B cell (primary cell): ENCODE measurements at regions not wholly inside any gene's neighbourhood (a gene's known extent, or its start where the extent isn't known, plus 50 kb on each side); places are given as distances from the start of the nearest gene placed in this dataset.

Experiments used
- ATAC-seq: fragments of 200-7000 bp; cut with Tn5 transposase; one replicate; pipeline ENCODE4 v1.10.0; 2021; ENCODE audit warnings: low read depth, mild to moderate bottlenecking, moderate number of reproducible peaks, moderate library complexity
- CTCF ChIA-PET: fragments of 350-600 bp; sonication (Branson Sonifier 250); formaldehyde crosslinking; loops from one replicate; lab custom pipeline; 2021; ENCODE audit warnings: antibody characterized with exemption, inconsistent platforms; lab: Charles Lee
- POLR2A ChIA-PET: fragments of 350-600 bp; sonication (Branson Sonifier 250); formaldehyde crosslinking; loops from one replicate; lab custom pipeline; 2021; ENCODE audit warnings: antibody characterized with exemption; lab: Charles Lee
- DNase-seq: peaks from one replicate; pipeline ENCODE4 v3.0.0; 2013
- H2AFZ ChIP-seq: 2 replicates; pipeline ENCODE4 v1.6.1; 2012; ENCODE audit warnings: mild to moderate bottlenecking, low read depth, low read length; ENCODE audit not compliant: insufficient read depth, poor library complexity, severe bottlenecking
- H3K27ac ChIP-seq, 2 donors: 1 replicate in 1 of 2; 2 replicates in 1 of 2; pipeline ENCODE4 v1.5.1; 2012 to 2013; ENCODE audit warnings: low read length in 2 of 2, mild to moderate bottlenecking in 2 of 2, moderate library complexity in 1 of 2
- H3K27me3 ChIP-seq, 4 experiments: fragments of 200-600 bp in 1 of 4; sonication (generic) in 1 of 4; replicated peaks in 1 of 4; 1 replicate in 2 of 4; 2 replicates in 2 of 4; pipeline versions ENCODE4 v1.6.1 to v1.7.0; 2013 to 2016; ENCODE audit warnings: low read length in 3 of 4, mild to moderate bottlenecking in 2 of 4, mixed read lengths in 1 of 4, moderate library complexity in 1 of 4; ENCODE audit not compliant: insufficient read depth in 4 of 4, control insufficient read depth in 3 of 4; ENCODE audit errors: control extremely low read depth in 1 of 4
- H3K36me3 ChIP-seq, 2 experiments: replicated peaks in 1 of 2; 1 replicate in 1 of 2; 2 replicates in 1 of 2; pipeline versions ENCODE4 v1.6.1 to v1.7.1; 2013; ENCODE audit warnings: low read length in 1 of 2; ENCODE audit not compliant: insufficient read depth in 2 of 2, control insufficient read depth in 1 of 2; ENCODE audit errors: control extremely low read depth in 1 of 2, extremely low read depth in 1 of 2
- H3K4me1 ChIP-seq, 2 donors: fragments of 200-600 bp in 1 of 2; sonication (generic) in 1 of 2; 1 replicate in 1 of 2; 2 replicates in 1 of 2; pipeline versions ENCODE4 v1.5.1 to v1.6.1; 2013 to 2017; ENCODE audit warnings: low read length in 2 of 2; ENCODE audit not compliant: control insufficient read depth in 2 of 2, insufficient read depth in 2 of 2
- H3K4me2 ChIP-seq: replicated peaks from 2 replicates; pipeline ENCODE3; 2012; ENCODE audit warnings: mild to moderate bottlenecking, low read depth, low read length; ENCODE audit not compliant: poor library complexity, severe bottlenecking
- H3K4me3 ChIP-seq, 5 experiments: fragments of 200-600 bp in 1 of 5; sonication (generic) in 1 of 5; 1 replicate in 3 of 5; 2 replicates in 2 of 5; pipeline versions ENCODE4 v1.5.1 to v1.7.0; 2011 to 2016; ENCODE audit warnings: low read length in 4 of 5, mild to moderate bottlenecking in 4 of 5, low read depth in 2 of 5, control low read depth in 1 of 5, moderate library complexity in 1 of 5; ENCODE audit not compliant: insufficient read depth in 1 of 5; ENCODE audit errors: control extremely low read depth in 1 of 5, extremely low read depth in 1 of 5
- H3K79me2 ChIP-seq: fragments of 200-600 bp; sonication (generic); one replicate; pipeline ENCODE4 v1.6.0; 2016; ENCODE audit warnings: low read length; ENCODE audit not compliant: control insufficient read depth, insufficient read depth
- H3K9ac ChIP-seq: fragments of 200-600 bp; sonication (generic); 2 replicates; pipeline ENCODE4 v1.6.1; 2017; ENCODE audit warnings: mild to moderate bottlenecking, low read length, moderate library complexity
- H3K9me3 ChIP-seq, 3 donors: one replicate each; pipeline versions ENCODE4 v1.6.1 to v1.7.1; 2013; ENCODE audit warnings: low read length in 2 of 3; ENCODE audit not compliant: control insufficient read depth in 2 of 3, insufficient read depth in 1 of 3; ENCODE audit errors: control extremely low read depth in 1 of 3
- H4K20me1 ChIP-seq: 2 replicates; pipeline ENCODE4 v1.6.0; 2012; ENCODE audit warnings: mild to moderate bottlenecking, low read length; ENCODE audit not compliant: insufficient read depth, control insufficient read depth, poor library complexity, severe bottlenecking
- H3K27ac Mint-ChIP-seq: one replicate; pipeline ENCODE4 v1.8.0; 2021; ENCODE audit warnings: mixed read lengths
- H3K27me3 Mint-ChIP-seq: one replicate; pipeline ENCODE4 v1.8.0; 2021; ENCODE audit warnings: mixed read lengths
- H3K4me1 Mint-ChIP-seq: one replicate; pipeline ENCODE4 v1.8.0; 2021; ENCODE audit warnings: mixed read lengths
- H3K4me3 Mint-ChIP-seq: one replicate; pipeline ENCODE4 v1.8.0; 2021; ENCODE audit warnings: mixed read lengths
- H3K9me3 Mint-ChIP-seq: one replicate; pipeline ENCODE4 v1.8.0; 2022; ENCODE audit warnings: mixed read lengths; ENCODE audit not compliant: insufficient read depth
- CTCF ChIP-seq: fragments of 200-600 bp; IDR thresholded peaks from one replicate; pipeline ENCODE4 v1.8.0; 2022; ENCODE audit warnings: antibody characterized with exemption, mild to moderate bottlenecking
- EZH2 ChIP-seq: IDR thresholded peaks from 2 replicates; pipeline ENCODE4 v1.6.1; 2012; ENCODE audit warnings: borderline replicate concordance, low read depth, mild to moderate bottlenecking, moderate library complexity, low read length; ENCODE audit not compliant: insufficient read depth, poor library complexity, severe bottlenecking
- WGBS: methylation state at CpG from one replicate; pipeline ENCODE4 v1.1.5; 2013; ENCODE audit warnings: missing lambda C conversion rate; ENCODE audit not compliant: insufficient coverage; 5-methylcytosine and 5-hydroxymethylcytosine counted together
- intact Hi-C: fragments of 100-400 bp; cut with micrococcal nuclease; formaldehyde crosslinking; loops from one replicate; pipeline ENCODE4 v1.10.0; 2022

DNA sequence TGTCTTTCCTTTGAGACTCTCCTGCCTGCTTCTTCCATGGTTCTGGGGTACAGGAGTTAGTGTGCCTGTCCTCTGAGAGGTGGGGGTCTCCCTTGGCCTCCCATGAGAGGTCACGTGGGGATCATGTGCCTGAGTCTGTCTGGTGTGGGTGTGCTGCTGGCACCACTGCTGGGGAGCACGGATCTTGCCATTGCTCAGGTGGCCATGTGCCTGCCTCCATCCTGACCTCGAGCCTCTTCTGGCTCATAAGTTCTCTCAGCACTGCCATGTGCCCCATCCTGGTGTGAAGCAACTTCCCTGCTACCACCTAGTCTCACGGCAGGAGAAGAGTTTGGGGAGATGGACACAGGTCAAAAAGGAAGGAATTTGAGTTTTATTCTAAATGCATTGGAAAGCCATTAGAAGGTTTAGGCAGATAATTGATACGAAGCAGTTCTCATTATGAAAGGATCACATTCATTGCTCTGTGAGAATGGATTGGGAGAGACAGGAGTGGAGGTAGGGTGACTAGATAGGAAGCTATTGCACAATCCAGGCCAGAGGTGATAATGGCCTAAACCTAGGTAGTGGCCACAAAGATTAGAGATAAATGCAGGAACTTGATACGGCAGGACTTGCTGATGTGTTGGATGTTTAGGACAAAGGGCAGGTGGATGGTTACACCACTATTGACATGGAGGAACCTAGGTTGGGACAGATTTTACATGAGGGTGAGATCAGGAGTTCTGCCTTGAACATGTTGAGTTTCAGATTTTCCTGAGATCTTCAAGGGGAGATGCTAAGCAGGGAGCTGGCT is 173.0 kb upstream of the RORA start:
- Histone ChIP-seq H2AFZ (no peak overlapping the region), H4K20me1 (no peaks in the 10 kb centered on the region), H3K9ac (no peak overlapping the region), H3K4me2 (no peak overlapping the region), H3K27ac (no peak overlapping the region), H3K4me1 (no peaks in the 10 kb centered on the region), H3K36me3 (no peaks in the 10 kb centered on the region), H3K27me3 (no peaks in the 10 kb centered on the region), H3K4me3 (no peak overlapping the region), H3K79me2 (no peaks in the 10 kb centered on the region), H3K9me3 (peaks cover 0 to 7% (median 0%) of the 10 kb centered on the region in 3 donors)
- WGBS: 90% methylated on average over 3 of the region's 6 CpGs
- intact Hi-C loops: no loop called here
- Mint-ChIP-seq H3K4me3 (no peak overlapping the region), H3K9me3 (no peaks in the 10 kb centered on the region), H3K4me1 (no peaks in the 10 kb centered on the region), H3K27ac (no peak overlapping the region), H3K27me3 (peaks cover 7% of the 10 kb centered on the region)
- TF ChIP-seq CTCF: no peak
- TF ChIP-seq EZH2: no peak
- POLR2A ChIA-PET: no interaction called here
- CTCF ChIA-PET: no interaction called here
- DNase-seq (no peak), ATAC-seq (no peak)

DNA sequence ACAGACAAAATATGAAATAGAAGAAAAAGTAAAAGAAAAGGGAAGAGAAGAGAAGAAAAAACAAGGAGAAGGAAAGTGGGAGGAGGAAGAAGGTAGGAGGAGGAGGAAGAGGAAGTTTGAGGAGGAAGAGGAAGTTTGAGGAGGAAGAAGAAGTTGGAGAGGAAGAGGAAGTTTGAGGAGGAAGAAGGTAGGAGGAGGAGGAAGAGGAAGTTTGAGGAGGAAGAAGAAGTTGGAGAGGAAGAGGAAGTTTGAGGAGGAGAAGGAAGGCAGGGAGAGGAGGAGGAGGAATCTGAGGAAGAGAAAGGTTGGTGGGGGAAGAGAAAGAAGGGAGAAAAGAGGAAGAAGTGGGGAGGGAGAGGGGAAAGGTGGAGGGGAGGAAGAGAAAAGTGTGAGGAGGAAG is 169.2 kb upstream of the RORA start:
- Mint-ChIP-seq H3K27me3 (peaks cover 7% of the 10 kb centered on the region), H3K4me3 (no peak overlapping the region), H3K4me1 (no peaks in the 10 kb centered on the region), H3K9me3 (no peaks in the 10 kb centered on the region), H3K27ac (no peak overlapping the region)
- ChIA-PET CTCF (no interaction called here), POLR2A (no interaction called here)
- no peaks in the 10 kb centered on the region for H3K27me3 ChIP-seq
- intact Hi-C loops: no loop called here
- ATAC-seq: no peak
- no peak overlapping the region for H3K4me3 ChIP-seq
- H3K9me3 ChIP-seq: peaks cover 0 to 7% (median 0%) of the 10 kb centered on the region in 3 donors
- no peak overlapping the region for H3K27ac ChIP-seq
- H4K20me1 ChIP-seq: no peaks in the 10 kb centered on the region
- no peaks in the 10 kb centered on the region for H3K79me2 ChIP-seq
- no peak for DNase-seq
- H2AFZ ChIP-seq: no peak overlapping the region
- H3K4me2 ChIP-seq: no peak overlapping the region
- H3K4me1 ChIP-seq: no peaks in the 10 kb centered on the region
- no peak overlapping the region for H3K9ac ChIP-seq
- TF ChIP-seq CTCF (no peak), EZH2 (no peak)
- no peaks in the 10 kb centered on the region for H3K36me3 ChIP-seq
